H1 (cell line): ENCODE measurements at regions not wholly inside any gene's neighbourhood (a gene's known extent, or its start where the extent isn't known, plus 50 kb on each side); places are given as distances from the start of the nearest gene placed in this dataset.

ENCODE experiments used
- CHD7 ChIP-seq: fragments of 300-600 bp; sonication (generic); IDR thresholded peaks from 2 replicates; pipeline ENCODE4 v1.7.1; 2012; ENCODE audit warnings: low read length, moderate library complexity, mild to moderate bottlenecking, inconsistent platforms; ENCODE audit not compliant: insufficient replicate concordance
- KDM1A ChIP-seq: fragments of 200-600, 300-600 bp; sonication (generic); IDR thresholded peaks from 2 replicates; pipeline ENCODE4 v1.7.1; 2016; ENCODE audit warnings: mild to moderate bottlenecking, low read length, borderline replicate concordance
- RBBP5 ChIP-seq: IDR thresholded peaks from 2 replicates; pipeline ENCODE4 v1.7.1; 2012; ENCODE audit warnings: low read depth, mild to moderate bottlenecking, inconsistent platforms, low read length, moderate library complexity, borderline replicate concordance

GRCh38 chr6:126786262-126786661 is 332.2 kb upstream of the RSPO3 start (continued):
- TF ChIP-seq CHD7 = no peak
- no peak for TF ChIP-seq KDM1A
- TF ChIP-seq RBBP5 = no peak
